Activated CD8-positive, alpha-beta memory T cell treated with anti-CD3 and anti-CD28 coated beads, Interleukin-2, amount 10 ng/mL, durations not matched to agents 7 days and 5 days (primary cell): ENCODE measurements at regions not wholly inside any gene's neighbourhood (a gene's known extent, or its start where the extent isn't known, plus 50 kb on each side); places are given as distances from the start of the nearest gene placed in this dataset.
"Not testable (repeated sequence)": the region's sequence is repeated elsewhere in the genome, so short reads cannot be mapped to it uniquely, and the experiment has no call there.

ENCODE experiments used
- ATAC-seq: fragments of 150-1000 bp; cut with Tn5 transposase; one replicate; pipeline ENCODE4 v1.10.0; 2021; ENCODE audit warnings: moderate library complexity
- CTCF ChIA-PET: fragments of 350-600 bp; sonication (Branson Sonifier 250); formaldehyde crosslinking; loops from one replicate; lab custom pipeline; 2021; ENCODE audit warnings: antibody characterized with exemption; lab: Charles Lee
- DNase-seq: peaks from one replicate; pipeline ENCODE4 v3.0.0-alpha.2; 2020
- H3K27ac Mint-ChIP-seq: one replicate; pipeline ENCODE4 v1.8.0; 2021; ENCODE audit warnings: mild to moderate bottlenecking, mixed read lengths
- H3K27me3 Mint-ChIP-seq: one replicate; pipeline ENCODE4 v1.8.0; 2021; ENCODE audit warnings: mixed read lengths
- H3K36me3 Mint-ChIP-seq: one replicate; pipeline ENCODE4 v1.8.0; 2021; ENCODE audit warnings: mild to moderate bottlenecking, mixed read lengths
- H3K4me1 Mint-ChIP-seq: one replicate; pipeline ENCODE4 v1.8.0; 2021; ENCODE audit warnings: mixed read lengths
- H3K4me3 Mint-ChIP-seq: one replicate; pipeline ENCODE4 v1.8.0; 2021; ENCODE audit warnings: mild to moderate bottlenecking, moderate library complexity, mixed read lengths
- H3K9me3 Mint-ChIP-seq: one replicate; pipeline ENCODE4 v1.8.0; 2022; ENCODE audit warnings: low read depth, mixed read lengths

GRCh38 chr18:1530650-1531049 is 626.0 kb downstream of the ADCYAP1 start:
- Mint-ChIP-seq H3K4me1 (no peaks in the 10 kb centered on the region), H3K27me3 (no peaks in the 10 kb centered on the region), H3K4me3 (no peak overlapping the region), H3K27ac (no peak overlapping the region), H3K36me3 (no peaks in the 10 kb centered on the region), H3K9me3 (peaks cover 4% of the 10 kb centered on the region)
- DNase-seq = no peak
- ATAC-seq = no peak
- CTCF ChIA-PET = no interaction called here

- Mint-ChIP-seq H3K27me3 (no peaks in the 10 kb centered on the region), H3K9me3 (peaks cover 2% of the 10 kb centered on the region), H3K4me1 (no peaks in the 10 kb centered on the region), H3K36me3 (no peaks in the 10 kb centered on the region), H3K27ac (no peak overlapping the region), H3K4me3 (no peak overlapping the region)
- CTCF ChIA-PET = no interaction called here
- DNase-seq (no peak), ATAC-seq (no peak)
Measured at GRCh38 chr18:1539276-1539675, 634.6 kb downstream of the ADCYAP1 start.

- H3K4me3 Mint-ChIP-seq = no peak overlapping the region
- CTCF ChIA-PET = no interaction called here
- DNase-seq (no peak), ATAC-seq (no peak)
- H3K9me3 Mint-ChIP-seq = peaks cover 2% of the 10 kb centered on the region
- no peaks in the 10 kb centered on the region for H3K4me1 Mint-ChIP-seq
- H3K36me3 Mint-ChIP-seq = no peaks in the 10 kb centered on the region
- no peaks in the 10 kb centered on the region for H3K27me3 Mint-ChIP-seq
- no peak overlapping the region for H3K27ac Mint-ChIP-seq
Measured at GRCh38 chr18:1541478-1541877, 636.8 kb downstream of the ADCYAP1 start.

GRCh38 chr18:1542230-1542774 is 637.6 kb downstream of the ADCYAP1 start:
- CTCF ChIA-PET = no interaction called here
- no peaks in the 10 kb centered on the region for H3K36me3 Mint-ChIP-seq
- DNase-seq = no peak
- ATAC-seq = no peak
- no peaks in the 10 kb centered on the region for H3K4me1 Mint-ChIP-seq
- H3K27ac Mint-ChIP-seq = no peak overlapping the region
- no peak overlapping the region for H3K4me3 Mint-ChIP-seq
- no peaks in the 10 kb centered on the region for H3K27me3 Mint-ChIP-seq
- H3K9me3 Mint-ChIP-seq = peaks cover 2% of the 10 kb centered on the region

- no peak overlapping the region for H3K27ac Mint-ChIP-seq
- DNase-seq = no peak
- H3K4me3 Mint-ChIP-seq = no peak overlapping the region
- no peak for ATAC-seq
- CTCF ChIA-PET = no interaction called here
- H3K9me3 Mint-ChIP-seq = peaks cover 2% of the 10 kb centered on the region
- no peaks in the 10 kb centered on the region for H3K27me3 Mint-ChIP-seq
- H3K36me3 Mint-ChIP-seq = no peaks in the 10 kb centered on the region
- H3K4me1 Mint-ChIP-seq = no peaks in the 10 kb centered on the region
Measured at GRCh38 chr18:1544016-1544415, 639.3 kb downstream of the ADCYAP1 start.

GRCh38 chr18:1557711-1558110 is 653.0 kb downstream of the ADCYAP1 start:
- H3K9me3 Mint-ChIP-seq, H3K4me1 Mint-ChIP-seq, H3K27me3 Mint-ChIP-seq, H3K4me3 Mint-ChIP-seq, H3K27ac Mint-ChIP-seq, DNase-seq, H3K36me3 Mint-ChIP-seq, CTCF ChIA-PET, ATAC-seq: not testable (repeated sequence)

GRCh38 chr18:1559563-1559962 is 654.9 kb downstream of the ADCYAP1 start:
- Mint-ChIP-seq H3K27ac (no peak overlapping the region), H3K9me3 (peaks cover 4% of the 10 kb centered on the region), H3K27me3 (no peaks in the 10 kb centered on the region), H3K4me1 (no peaks in the 10 kb centered on the region), H3K4me3 (no peak overlapping the region), H3K36me3 (no peaks in the 10 kb centered on the region)
- ATAC-seq = no peak
- DNase-seq = no peak
- CTCF ChIA-PET = no interaction called here

GRCh38 chr18:1564793-1565192 is 660.1 kb downstream of the ADCYAP1 start:
- no peak overlapping the region for H3K4me3 Mint-ChIP-seq
- no peak overlapping the region for H3K27ac Mint-ChIP-seq
- CTCF ChIA-PET = no interaction called here
- H3K36me3 Mint-ChIP-seq = no peaks in the 10 kb centered on the region
- no peaks in the 10 kb centered on the region for H3K9me3 Mint-ChIP-seq
- H3K4me1 Mint-ChIP-seq = no peaks in the 10 kb centered on the region
- DNase-seq = no peak
- H3K27me3 Mint-ChIP-seq = no peaks in the 10 kb centered on the region
- ATAC-seq = no peak

- CTCF ChIA-PET = no interaction called here
Measured at GRCh38 chr18:1571206-1571605, 666.5 kb downstream of the ADCYAP1 start.

GRCh38 chr18:1573732-1574131 is 669.1 kb downstream of the ADCYAP1 start:
- ATAC-seq = no peak
- no peak overlapping the region for H3K4me3 Mint-ChIP-seq
- no peak for DNase-seq
- H3K36me3 Mint-ChIP-seq = no peaks in the 10 kb centered on the region
- no peaks in the 10 kb centered on the region for H3K9me3 Mint-ChIP-seq
- H3K27me3 Mint-ChIP-seq = no peaks in the 10 kb centered on the region
- CTCF ChIA-PET = no interaction called here
- no peak overlapping the region for H3K27ac Mint-ChIP-seq
- H3K4me1 Mint-ChIP-seq = no peaks in the 10 kb centered on the region

More at GRCh38 chr18:1571206-1571605, 666.5 kb downstream of the ADCYAP1 start:
- Mint-ChIP-seq H3K27ac (no peak overlapping the region), H3K4me3 (no peak overlapping the region), H3K9me3 (no peaks in the 10 kb centered on the region), H3K36me3 (no peaks in the 10 kb centered on the region), H3K4me1 (no peaks in the 10 kb centered on the region), H3K27me3 (no peaks in the 10 kb centered on the region)
- ATAC-seq = no peak
- DNase-seq = no peak

GRCh38 chr18:1575084-1575483 is 670.4 kb downstream of the ADCYAP1 start:
- Mint-ChIP-seq H3K4me3 (no peak overlapping the region), H3K36me3 (no peaks in the 10 kb centered on the region), H3K9me3 (no peaks in the 10 kb centered on the region), H3K27me3 (no peaks in the 10 kb centered on the region), H3K27ac (no peak overlapping the region), H3K4me1 (no peaks in the 10 kb centered on the region)
- no peak for ATAC-seq
- CTCF ChIA-PET = no interaction called here
- no peak for DNase-seq

GRCh38 chr18:1578505-1578904 is 673.8 kb downstream of the ADCYAP1 start:
- Mint-ChIP-seq H3K9me3 (no peaks in the 10 kb centered on the region), H3K36me3 (no peaks in the 10 kb centered on the region), H3K27ac (no peak overlapping the region), H3K4me3 (no peak overlapping the region), H3K4me1 (no peaks in the 10 kb centered on the region), H3K27me3 (no peaks in the 10 kb centered on the region)
- ATAC-seq = no peak
- DNase-seq = no peak
- CTCF ChIA-PET = no interaction called here

- CTCF ChIA-PET = no interaction called here
- no peaks in the 10 kb centered on the region for H3K9me3 Mint-ChIP-seq
- H3K27me3 Mint-ChIP-seq = no peaks in the 10 kb centered on the region
Measured at GRCh38 chr18:1581581-1581980, 676.9 kb downstream of the ADCYAP1 start.

GRCh38 chr18:1585881-1586488 is 681.3 kb downstream of the ADCYAP1 start:
- Mint-ChIP-seq H3K4me1 (no peaks in the 10 kb centered on the region), H3K9me3 (no peaks in the 10 kb centered on the region), H3K27ac (no peak overlapping the region), H3K4me3 (no peak overlapping the region), H3K36me3 (no peaks in the 10 kb centered on the region), H3K27me3 (no peaks in the 10 kb centered on the region)
- DNase-seq (no peak), ATAC-seq (no peak)
- CTCF ChIA-PET = interaction anchor here (0.9 kb wide), 1 partner anchor 957 kb away, joined by 3 read pairs; no protein-coding TSS in a partner anchor

More at GRCh38 chr18:1581581-1581980, 676.9 kb downstream of the ADCYAP1 start:
- DNase-seq (no peak), ATAC-seq (no peak)
- Mint-ChIP-seq H3K4me1 (no peaks in the 10 kb centered on the region), H3K27ac (no peak overlapping the region), H3K4me3 (no peak overlapping the region), H3K36me3 (no peaks in the 10 kb centered on the region)
